T-cell (primary cell): ENCODE measurements at regions not wholly inside any gene's neighbourhood (a gene's known extent, or its start where the extent isn't known, plus 50 kb on each side); places are given as distances from the start of the nearest gene placed in this dataset.

Experiments used
- ATAC-seq, 4 experiments: fragments of 200-7000 bp in 3 of 4; fragments of 150-1000 bp in 1 of 4; cut with Tn5 transposase; replicated peaks in 1 of 4; 1 replicate in 3 of 4; 2 replicates in 1 of 4; pipeline ENCODE4 v1.10.0; 2021; ENCODE audit warnings: moderate library complexity in 3 of 4, mild to moderate bottlenecking in 2 of 4, moderate number of reproducible peaks in 1 of 4
- CTCF ChIA-PET, 2 donors: fragments of 300-600 bp; sonication (Branson Sonifier 250); formaldehyde crosslinking; loops; one replicate each; lab custom pipeline; 2022; ENCODE audit warnings: antibody characterized with exemption in 2 of 2; lab: Charles Lee
- POLR2A ChIA-PET, 2 donors: fragments of 300-600 bp; sonication (Branson Sonifier 250); formaldehyde crosslinking; loops; one replicate each; lab custom pipeline; 2022; ENCODE audit warnings: antibody characterized with exemption in 2 of 2; lab: Charles Lee
- DNase-seq, 35 experiments: peaks; one replicate each; pipeline versions ENCODE4 v3.0.0 to v3.0.0-alpha.2; 2013 to 2023
- H3K27ac ChIP-seq: one replicate; pipeline ENCODE4 v1.5.1; 2013; ENCODE audit warnings: low read length
- H3K27me3 ChIP-seq, 2 experiments: replicated peaks in 1 of 2; 1 replicate in 1 of 2; 2 replicates in 1 of 2; pipeline versions ENCODE4 v1.6.1 to v1.7.0; 2013; ENCODE audit warnings: low read length in 1 of 2, mixed read lengths in 1 of 2; ENCODE audit not compliant: control insufficient read depth in 2 of 2, insufficient read depth in 2 of 2; ENCODE audit errors: extremely low read depth in 1 of 2
- H3K36me3 ChIP-seq, 2 donors: 1 replicate in 1 of 2; 2 replicates in 1 of 2; pipeline versions ENCODE4 v1.6.1 to v1.7.0; 2013; ENCODE audit warnings: low read length in 1 of 2; ENCODE audit not compliant: control insufficient read depth in 2 of 2, insufficient read depth in 1 of 2; ENCODE audit errors: extremely low read depth in 1 of 2
- H3K4me1 ChIP-seq, 2 experiments: 1 replicate in 1 of 2; 2 replicates in 1 of 2; pipeline versions ENCODE4 v1.6.1 to v1.7.0; 2013; ENCODE audit warnings: low read length in 2 of 2, mixed read lengths in 1 of 2; ENCODE audit not compliant: insufficient read depth in 2 of 2, control insufficient read depth in 1 of 2; ENCODE audit errors: extremely low read depth in 1 of 2
- H3K4me3 ChIP-seq, 2 donors: 1 replicate in 1 of 2; 2 replicates in 1 of 2; pipeline versions ENCODE4 v1.5.1 to v1.7.0; 2013; ENCODE audit warnings: mild to moderate bottlenecking in 2 of 2, low read length in 1 of 2, moderate library complexity in 1 of 2; ENCODE audit not compliant: control insufficient read depth in 1 of 2; ENCODE audit errors: extremely low read depth in 1 of 2
- H3K9me3 ChIP-seq: 2 replicates; pipeline ENCODE4 v1.7.0; 2013
- H3K27ac Mint-ChIP-seq, 2 donors: one replicate each; pipeline ENCODE4 v1.8.0; 2020 to 2021; ENCODE audit warnings: mild to moderate bottlenecking in 2 of 2, mixed read lengths in 2 of 2
- H3K27me3 Mint-ChIP-seq, 2 donors: one replicate each; pipeline ENCODE4 v1.8.0; 2021 to 2022; ENCODE audit warnings: mixed read lengths in 2 of 2
- H3K36me3 Mint-ChIP-seq: one replicate; pipeline ENCODE4 v1.8.0; 2021; ENCODE audit warnings: mixed read lengths
- H3K4me1 Mint-ChIP-seq, 3 donors: one replicate each; pipeline ENCODE4 v1.8.0; 2020 to 2022; ENCODE audit warnings: mixed read lengths in 3 of 3, mild to moderate bottlenecking in 1 of 3
- H3K4me3 Mint-ChIP-seq, 3 donors: one replicate each; pipeline ENCODE4 v1.8.0; 2020 to 2022; ENCODE audit warnings: mild to moderate bottlenecking in 3 of 3, mixed read lengths in 3 of 3, moderate library complexity in 3 of 3
- H3K9me3 Mint-ChIP-seq, 3 donors: one replicate each; pipeline ENCODE4 v1.8.0; 2020 to 2022; ENCODE audit warnings: mixed read lengths in 3 of 3
- WGBS: methylation state at CpG from one replicate; pipeline ENCODE4 v1.1.5; 2013; ENCODE audit warnings: missing lambda C conversion rate; ENCODE audit not compliant: insufficient coverage; 5-methylcytosine and 5-hydroxymethylcytosine counted together

GRCh38 chr3:18477620-18478019 lies 52.5 kb upstream of the SATB1 start:
- Mint-ChIP-seq H3K36me3 (peaks cover 27% of the 10 kb centered on the region), H3K9me3 (peaks cover 0 to 4% (median 0%) of the 10 kb centered on the region in 3 donors), H3K4me1 (peaks cover 20 to 30% (median 26%) of the 10 kb centered on the region in 3 donors), H3K27me3 (no peaks in the 10 kb centered on the region), H3K27ac (no peak overlapping the region), H3K4me3 (no peak overlapping the region)
- no peaks in the 10 kb centered on the region for H3K9me3 ChIP-seq
- DNase-seq (no peak), ATAC-seq (no peak)
- H3K4me1 ChIP-seq, result peaks cover 0 to 15% of the 10 kb centered on the region in 2 experiments
- H3K4me3 ChIP-seq, result no peak overlapping the region
- H3K27me3 ChIP-seq, result no peaks in the 10 kb centered on the region
- POLR2A ChIA-PET, result no interaction called here
- WGBS, result no CpG with 5 or more reads among the region's 4 CpGs
- H3K36me3 ChIP-seq, result peaks cover 0 to 10% of the 10 kb centered on the region in 2 donors
- CTCF ChIA-PET, result no interaction called here
- H3K27ac ChIP-seq, result no peak overlapping the region
